ENCODE measurements at regions not wholly inside any gene's neighbourhood (a gene's known extent, or its start where the extent isn't known, plus 50 kb on each side); places are given as distances from the start of the nearest gene placed in this dataset.
"Not testable (repeated sequence)": the region's sequence is repeated elsewhere in the genome, so short reads cannot be mapped to it uniquely, and the experiment has no call there.

DNA sequence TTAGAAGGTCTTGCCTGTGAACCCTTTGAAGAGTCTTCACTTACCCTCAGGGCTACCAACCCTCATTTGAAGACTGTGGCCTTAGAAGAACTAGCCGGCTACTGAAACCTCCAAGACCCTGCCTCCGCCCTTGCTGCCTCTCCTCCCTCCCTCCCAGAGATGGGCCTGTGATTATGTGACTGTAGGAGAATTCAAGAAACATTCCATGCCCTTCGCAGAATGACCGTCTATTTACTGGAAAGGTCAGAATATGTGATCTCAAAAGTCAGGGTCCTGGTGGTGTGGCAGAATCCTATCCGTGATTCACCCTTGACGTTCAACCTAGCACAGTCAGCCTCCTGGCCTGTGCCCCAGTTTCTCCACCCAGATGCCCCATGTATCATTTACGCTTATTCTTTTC lies 109.6 kb downstream of the CTNND1 start:
- Mint-ChIP-seq H3K36me3 (ENCODE audit: insufficient read depth) (no peaks in the 10 kb centered on the region), H3K27me3 (peaks cover 29 to 40% of the 10 kb centered on the region in 2 donors), H3K27ac (no peak overlapping the region), H3K4me1 (ENCODE audit: low read depth in 2 of 2) (no peaks in the 10 kb centered on the region), H3K4me3 (no peak overlapping the region), H3K9me3 (no peaks in the 10 kb centered on the region)
- ATAC-seq (replicated peaks) (no peak), DNase-seq (no peak)

DNA sequence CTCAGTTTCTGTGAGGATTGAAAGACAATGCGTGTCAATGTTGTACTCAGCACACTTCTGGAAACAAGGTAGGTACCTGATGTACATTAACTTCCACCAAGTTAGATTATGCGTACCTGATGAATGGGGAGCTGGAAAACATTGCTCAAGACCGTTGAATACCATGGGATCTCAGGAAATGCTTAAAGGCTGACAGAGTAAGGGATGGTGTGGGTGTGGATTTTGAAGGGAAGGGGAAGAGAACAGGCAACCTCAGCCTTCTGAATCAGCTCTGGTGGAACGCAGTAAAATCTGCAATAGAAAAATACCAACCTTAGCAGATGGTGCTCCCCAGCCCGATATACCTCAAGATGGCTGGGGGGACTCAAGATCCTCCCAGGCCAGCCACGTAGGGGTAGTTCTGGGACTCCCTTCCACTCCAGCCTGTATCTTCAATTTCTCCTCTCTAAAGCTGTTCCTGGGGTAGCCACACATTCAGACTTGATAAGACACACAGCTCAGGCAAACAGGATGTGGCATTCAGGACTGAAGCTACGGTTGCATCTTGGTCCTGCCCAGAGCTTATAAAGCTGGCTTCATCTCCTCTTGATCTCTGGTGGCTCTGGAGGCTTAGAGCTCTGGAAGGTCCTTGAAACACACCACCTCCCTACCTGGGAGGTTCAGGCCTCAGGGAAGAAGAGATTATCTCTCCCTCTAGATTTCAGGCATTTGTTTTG lies 111.8 kb downstream of the CTNND1 start:
- Mint-ChIP-seq H3K4me3 (no peak overlapping the region), H3K9me3 (no peaks in the 10 kb centered on the region), H3K27ac (no peak overlapping the region), H3K36me3 (ENCODE audit: insufficient read depth) (no peaks in the 10 kb centered on the region), H3K27me3 (peaks cover 28 to 38% of the 10 kb centered on the region in 2 donors), H3K4me1 (ENCODE audit: low read depth in 2 of 2) (no peaks in the 10 kb centered on the region)
- DNase-seq: no peak
- ATAC-seq (replicated peaks): no peak

DNA sequence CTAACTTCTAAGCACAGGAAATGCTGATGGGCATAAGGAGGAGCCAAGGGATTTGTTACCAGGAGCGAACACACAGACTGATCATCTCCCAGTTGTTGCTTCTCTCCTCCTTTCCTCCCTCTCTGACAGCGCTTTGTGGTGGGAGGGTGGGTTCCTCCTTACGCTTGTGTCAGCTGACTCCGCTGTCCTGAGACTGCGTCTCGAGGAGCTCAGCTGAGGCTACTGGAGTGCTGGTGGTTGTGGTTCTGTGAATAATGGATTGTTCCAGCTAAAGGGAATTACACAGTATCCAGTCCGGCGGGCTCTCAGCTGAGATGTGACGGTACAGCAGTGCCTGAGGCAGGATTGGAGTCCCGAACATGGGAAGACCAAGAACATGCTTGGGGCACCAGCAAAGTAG lies 113.4 kb downstream of the CTNND1 start:
- Mint-ChIP-seq H3K9me3 (no peaks in the 10 kb centered on the region), H3K36me3 (ENCODE audit: insufficient read depth) (no peaks in the 10 kb centered on the region), H3K4me1 (ENCODE audit: low read depth in 2 of 2) (no peaks in the 10 kb centered on the region), H3K27ac (no peak overlapping the region), H3K27me3 (peaks cover 24 to 49% of the 10 kb centered on the region in 2 donors), H3K4me3 (no peak overlapping the region)
- DNase-seq: no peak
- no peak for ATAC-seq (replicated peaks)

DNA sequence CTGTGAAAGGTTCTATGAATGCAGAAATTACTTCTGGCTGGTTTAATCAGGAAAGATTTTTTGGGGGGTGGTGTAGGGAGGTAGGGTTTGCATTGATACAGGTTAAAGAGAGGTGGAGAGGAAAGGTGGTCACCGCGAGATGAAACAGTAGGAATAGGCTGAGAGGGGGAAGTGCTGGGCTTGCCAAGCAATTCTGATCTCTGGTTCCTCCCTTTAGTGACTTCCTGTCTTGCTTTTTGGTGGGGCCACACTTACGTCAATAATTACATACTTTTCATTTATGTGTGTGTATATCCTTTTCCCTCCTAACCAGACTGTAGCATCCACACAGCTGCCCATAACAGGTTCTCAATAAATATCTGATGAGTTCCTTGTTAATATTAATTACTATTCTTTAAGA lies 120.0 kb downstream of the CTNND1 start:
- DNase-seq: no peak
- no peaks in the 10 kb centered on the region for H3K36me3 Mint-ChIP-seq (ENCODE audit: insufficient read depth)
- peaks cover 13 to 18% of the 10 kb centered on the region in 2 donors for H3K27me3 Mint-ChIP-seq
- H3K9me3 Mint-ChIP-seq: no peaks in the 10 kb centered on the region
- H3K4me3 Mint-ChIP-seq: no peak overlapping the region
- no peaks in the 10 kb centered on the region for H3K4me1 Mint-ChIP-seq (ENCODE audit: low read depth in 2 of 2)
- ATAC-seq (replicated peaks): no peak
- no peak overlapping the region for H3K27ac Mint-ChIP-seq

DNA sequence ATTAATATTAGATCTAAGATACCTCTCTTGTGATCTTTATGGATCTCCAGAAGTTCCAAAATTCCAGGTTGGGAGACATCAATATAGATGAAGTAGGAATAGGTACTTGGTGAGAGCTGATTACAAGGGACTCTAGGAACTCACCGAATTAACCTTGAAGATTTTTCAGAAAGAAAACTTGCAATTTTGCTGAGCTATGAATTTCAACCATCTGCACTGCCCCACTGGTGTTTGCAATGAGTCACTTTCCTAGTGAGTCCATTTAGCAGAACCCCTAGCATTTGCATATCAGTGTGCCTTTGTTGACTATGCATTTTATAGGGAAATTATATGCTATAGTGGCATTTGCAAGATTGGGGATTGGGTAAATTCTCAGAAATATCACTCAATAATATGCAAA lies 122.0 kb downstream of the CTNND1 start:
- H3K27me3 Mint-ChIP-seq: peaks cover 9 to 12% of the 10 kb centered on the region in 2 donors
- no peaks in the 10 kb centered on the region for H3K4me1 Mint-ChIP-seq (ENCODE audit: low read depth in 2 of 2)
- no peaks in the 10 kb centered on the region for H3K36me3 Mint-ChIP-seq (ENCODE audit: insufficient read depth)
- no peak overlapping the region for H3K4me3 Mint-ChIP-seq
- no peaks in the 10 kb centered on the region for H3K9me3 Mint-ChIP-seq
- DNase-seq (no peak), ATAC-seq (replicated peaks) (no peak)
- no peak overlapping the region for H3K27ac Mint-ChIP-seq

DNA sequence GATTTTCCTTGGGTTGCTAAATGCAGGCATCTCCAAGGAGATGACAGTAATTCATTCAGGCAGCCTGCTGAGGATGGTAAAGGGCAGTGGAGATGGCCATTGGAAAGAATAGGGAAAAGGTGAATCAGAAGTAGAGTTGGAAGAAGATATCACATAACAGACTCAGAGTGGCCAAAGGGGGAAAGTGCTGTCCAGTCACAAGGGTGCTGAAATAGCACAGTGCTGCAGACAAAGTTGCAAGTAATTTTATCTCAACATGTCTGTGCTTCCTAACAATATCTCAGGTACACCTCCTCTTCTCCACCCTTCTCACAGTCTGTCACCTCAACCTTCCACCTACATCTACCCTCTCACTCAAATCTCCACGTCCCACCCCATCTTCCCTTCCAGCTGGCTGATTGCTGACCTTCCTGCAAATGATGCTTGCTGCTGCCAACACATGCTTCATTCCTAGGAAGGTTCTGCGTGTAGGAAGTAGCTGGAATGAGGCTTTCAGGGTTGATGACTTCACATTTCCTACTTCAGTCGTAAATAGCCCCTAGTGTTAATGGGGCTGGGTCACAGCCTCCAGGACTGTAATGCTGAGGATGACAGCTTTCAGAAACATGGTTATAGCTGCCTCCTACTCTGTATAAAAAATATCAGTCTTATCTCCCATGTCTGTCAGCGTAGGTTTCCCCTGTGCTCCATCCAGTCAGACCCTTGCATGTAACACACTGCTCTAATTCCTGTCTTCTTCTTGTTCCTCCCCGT lies 123.9 kb downstream of the CTNND1 start:
- H3K27ac Mint-ChIP-seq: no peak overlapping the region
- H3K36me3 Mint-ChIP-seq (ENCODE audit: insufficient read depth): no peaks in the 10 kb centered on the region
- DNase-seq (no peak), ATAC-seq (replicated peaks) (no peak)
- no peaks in the 10 kb centered on the region for H3K9me3 Mint-ChIP-seq
- peaks cover 0 to 13% of the 10 kb centered on the region in 2 donors for H3K27me3 Mint-ChIP-seq
- no peaks in the 10 kb centered on the region for H3K4me1 Mint-ChIP-seq (ENCODE audit: low read depth in 2 of 2)
- no peak overlapping the region for H3K4me3 Mint-ChIP-seq

DNA sequence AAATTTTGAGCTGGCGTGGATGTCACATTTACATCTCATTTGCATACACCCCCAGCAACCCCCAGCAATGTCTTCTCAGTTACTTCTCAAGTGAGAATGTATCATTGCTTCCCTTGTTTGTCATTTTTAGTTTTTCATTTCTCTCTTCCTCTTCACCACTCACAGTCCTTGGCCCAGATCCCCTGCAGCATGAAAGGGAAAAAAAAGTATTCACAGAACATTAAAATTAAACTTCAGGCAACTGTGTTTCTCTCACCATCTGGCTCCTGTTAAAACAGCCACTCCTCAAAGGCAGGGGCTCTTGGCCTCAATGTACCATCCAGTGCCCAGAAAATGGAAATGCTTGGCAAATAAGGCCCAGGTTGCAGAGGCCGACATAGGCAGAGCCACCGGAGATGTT lies 126.8 kb downstream of the CTNND1 start:
- Mint-ChIP-seq H3K4me3 (no peak overlapping the region), H3K27me3 (peaks cover 8 to 19% of the 10 kb centered on the region in 2 donors), H3K27ac (no peak overlapping the region), H3K9me3 (no peaks in the 10 kb centered on the region), H3K4me1 (ENCODE audit: low read depth in 2 of 2) (no peaks in the 10 kb centered on the region), H3K36me3 (ENCODE audit: insufficient read depth) (no peaks in the 10 kb centered on the region)
- DNase-seq (no peak), ATAC-seq (replicated peaks) (no peak)

DNA sequence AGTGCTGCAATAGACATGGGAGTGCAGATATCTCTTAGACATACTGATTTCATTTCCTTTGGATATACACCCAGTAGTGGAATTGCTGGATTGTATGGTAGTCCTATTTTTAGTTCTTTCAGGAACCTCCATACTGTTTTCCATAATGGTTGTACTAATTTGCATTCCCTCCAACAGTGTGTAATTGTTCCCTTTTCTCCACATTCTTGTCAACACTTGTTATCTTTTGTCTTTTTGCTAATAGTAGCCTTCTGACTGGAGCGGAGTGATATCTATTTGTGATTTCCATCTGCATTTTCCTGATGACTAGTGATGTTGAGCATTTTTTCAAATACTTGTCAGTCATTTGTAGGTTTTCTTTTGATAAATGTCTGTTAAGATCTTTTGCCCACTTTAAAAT lies 128.9 kb downstream of the CTNND1 start:
- no peak for ATAC-seq (replicated peaks)
- H3K4me1 Mint-ChIP-seq (ENCODE audit: low read depth in 2 of 2): no peaks in the 10 kb centered on the region

DNA sequence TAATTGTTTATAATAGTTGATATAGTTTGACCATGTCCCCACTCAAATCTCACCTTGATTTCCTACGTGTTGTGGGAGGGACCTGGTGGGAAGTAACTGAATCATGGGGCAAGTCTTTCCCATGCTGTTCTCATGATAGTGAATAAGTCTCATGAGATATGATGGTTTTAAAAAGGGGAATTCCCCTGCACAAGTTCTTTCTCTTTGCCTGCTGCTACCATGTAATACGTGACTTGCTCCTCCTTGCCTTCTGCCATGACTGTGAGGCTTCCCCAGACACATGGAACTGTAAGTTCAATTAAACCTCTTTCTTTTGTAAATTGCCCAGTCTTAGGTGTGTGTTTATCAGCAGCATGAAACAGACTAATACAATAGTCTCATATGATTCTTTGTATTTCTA lies 130.5 kb upstream of the OR9Q1 start:
- peaks cover 25 to 26% of the 10 kb centered on the region in 2 donors for H3K27me3 Mint-ChIP-seq
- not testable (repeated sequence) for H3K4me3 Mint-ChIP-seq; H3K4me1 Mint-ChIP-seq (ENCODE audit: low read depth in 2 of 2); H3K36me3 Mint-ChIP-seq (ENCODE audit: insufficient read depth); H3K27ac Mint-ChIP-seq; DNase-seq; ATAC-seq (replicated peaks); H3K9me3 Mint-ChIP-seq

More for the DNA sequence above, 128.9 kb downstream of the CTNND1 start:
- Mint-ChIP-seq H3K27ac (no peak overlapping the region), H3K27me3 (peaks cover 8 to 21% of the 10 kb centered on the region in 2 donors), H3K36me3 (ENCODE audit: insufficient read depth) (no peaks in the 10 kb centered on the region), H3K4me3 (no peak overlapping the region), H3K9me3 (no peaks in the 10 kb centered on the region)
- no peak for DNase-seq

DNA sequence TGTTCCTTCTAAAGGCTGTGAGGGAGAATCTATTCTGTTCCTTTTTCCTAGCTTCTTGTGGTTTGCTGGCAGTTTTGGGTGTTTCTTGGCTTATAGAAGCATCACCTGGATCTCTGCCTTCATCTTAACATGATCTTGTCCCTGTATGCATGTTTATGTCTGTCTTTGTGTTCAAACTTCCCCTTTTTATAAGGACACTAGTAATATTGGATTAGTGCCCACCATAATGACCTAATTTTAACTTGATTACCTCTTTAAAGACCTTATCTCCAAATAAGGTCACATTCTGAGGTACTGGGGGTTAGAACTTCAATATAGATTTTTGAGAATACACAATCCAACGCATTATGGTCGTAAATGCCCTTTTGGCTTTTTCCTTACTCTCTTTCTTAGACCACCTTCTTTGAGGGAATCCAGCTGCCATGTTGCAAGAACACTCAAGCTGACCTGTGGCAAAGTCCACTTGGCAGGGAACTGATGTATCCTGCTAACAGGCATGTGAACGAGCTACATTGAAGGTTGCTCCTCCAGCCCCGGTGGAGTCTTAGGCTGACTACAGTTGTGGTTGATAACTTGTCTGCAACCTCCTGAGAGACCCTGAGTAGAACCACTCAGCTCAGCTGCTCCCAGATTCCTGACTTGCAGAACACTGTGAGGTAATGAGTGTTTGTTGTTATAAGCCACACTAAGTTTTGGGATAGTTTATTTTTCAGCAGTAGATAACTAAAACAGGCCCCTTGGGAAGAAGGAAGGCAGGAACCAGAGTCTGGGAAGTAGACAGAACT lies 127.1 kb upstream of the OR9Q1 start:
- H3K9me3 Mint-ChIP-seq: no peaks in the 10 kb centered on the region
- no peak overlapping the region for H3K4me3 Mint-ChIP-seq
- peaks cover 36 to 53% of the 10 kb centered on the region in 2 donors for H3K27me3 Mint-ChIP-seq

DNA sequence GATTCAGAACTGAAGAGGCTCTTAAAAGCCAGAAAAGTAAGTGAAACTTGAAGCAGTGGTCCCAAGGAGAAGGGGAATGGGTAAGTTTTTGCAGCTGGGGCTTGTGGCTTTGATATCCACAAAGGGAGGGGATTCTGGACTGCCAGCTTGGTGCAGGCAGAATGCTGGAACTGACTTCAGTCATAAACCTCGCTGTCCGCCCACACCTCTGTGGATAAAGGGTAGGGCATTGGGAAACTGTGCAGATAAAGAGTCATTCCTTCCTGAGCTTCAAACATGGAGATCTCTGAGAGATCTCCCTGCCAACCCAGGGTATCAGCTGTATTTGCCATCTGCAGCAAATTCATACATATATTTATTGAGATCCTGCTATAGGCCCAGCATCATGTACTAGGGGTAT lies 124.3 kb upstream of the OR9Q1 start:
- Mint-ChIP-seq H3K9me3 (no peaks in the 10 kb centered on the region), H3K36me3 (ENCODE audit: insufficient read depth) (no peaks in the 10 kb centered on the region), H3K4me3 (no peak overlapping the region), H3K4me1 (ENCODE audit: low read depth in 2 of 2) (no peaks in the 10 kb centered on the region), H3K27me3 (peaks cover 41 to 67% of the 10 kb centered on the region in 2 donors), H3K27ac (no peak overlapping the region)
- ATAC-seq (replicated peaks): no peak
- no peak for DNase-seq

More for the DNA sequence above, 127.1 kb upstream of the OR9Q1 start:
- Mint-ChIP-seq H3K4me1 (ENCODE audit: low read depth in 2 of 2) (no peaks in the 10 kb centered on the region), H3K27ac (no peak overlapping the region), H3K36me3 (ENCODE audit: insufficient read depth) (no peaks in the 10 kb centered on the region)
- ATAC-seq (replicated peaks): no peak
- DNase-seq: no peak

DNA sequence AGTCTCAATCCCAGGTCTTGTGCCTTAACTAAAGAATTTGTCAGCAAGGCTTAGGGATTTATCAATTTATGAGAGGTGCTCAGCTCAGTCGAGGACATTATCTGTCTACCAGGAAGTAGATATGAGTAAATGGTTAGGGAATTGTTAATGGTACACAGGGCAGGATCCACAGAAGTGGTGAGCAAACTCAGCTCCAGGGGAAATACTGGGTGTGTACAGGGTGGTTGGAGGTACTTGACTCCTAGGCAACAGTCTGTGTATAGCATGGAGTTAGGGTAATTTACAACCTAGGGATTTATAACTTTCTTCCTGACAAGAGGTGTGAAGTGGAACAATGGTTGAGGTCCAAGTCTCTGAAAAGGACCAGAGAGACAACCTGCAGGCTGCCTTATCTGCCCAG lies 123.4 kb upstream of the OR9Q1 start:
- H3K27me3 Mint-ChIP-seq: peaks cover 34 to 67% of the 10 kb centered on the region in 2 donors
- DNase-seq (no peak), ATAC-seq (replicated peaks) (no peak)
- H3K4me1 Mint-ChIP-seq (ENCODE audit: low read depth in 2 of 2): no peaks in the 10 kb centered on the region
- no peaks in the 10 kb centered on the region for H3K36me3 Mint-ChIP-seq (ENCODE audit: insufficient read depth)
- H3K4me3 Mint-ChIP-seq: no peak overlapping the region
- no peak overlapping the region for H3K27ac Mint-ChIP-seq
- H3K9me3 Mint-ChIP-seq: no peaks in the 10 kb centered on the region

DNA sequence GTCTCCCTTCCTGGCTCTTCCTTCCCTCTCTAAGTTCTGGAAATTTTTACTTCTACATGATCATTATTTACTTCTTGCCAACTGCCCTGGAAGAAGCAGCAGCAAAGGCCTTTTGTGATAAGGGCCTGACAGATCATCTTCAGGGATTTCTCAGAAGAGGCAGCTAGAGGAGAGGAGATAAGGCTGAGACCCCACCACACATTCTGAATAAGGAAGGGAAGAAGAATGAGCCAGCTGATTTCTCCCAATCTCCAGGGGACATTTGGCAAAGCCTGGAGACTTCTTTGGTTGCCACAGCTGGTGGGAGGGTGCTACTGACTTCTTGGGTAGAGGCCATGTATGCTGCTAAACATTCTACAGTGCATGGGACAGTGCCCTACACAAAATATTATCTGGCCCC lies 122.4 kb upstream of the OR9Q1 start:
- no peak overlapping the region for H3K27ac Mint-ChIP-seq
- no peak overlapping the region for H3K4me3 Mint-ChIP-seq
- H3K27me3 Mint-ChIP-seq: peaks cover 31 to 63% of the 10 kb centered on the region in 2 donors
- no peak for ATAC-seq (replicated peaks)
- H3K9me3 Mint-ChIP-seq: no peaks in the 10 kb centered on the region
- H3K4me1 Mint-ChIP-seq (ENCODE audit: low read depth in 2 of 2): no peaks in the 10 kb centered on the region
- H3K36me3 Mint-ChIP-seq (ENCODE audit: insufficient read depth): no peaks in the 10 kb centered on the region
- DNase-seq: no peak

Measured in effector memory CD8-positive, alpha-beta T cell (primary cell).